ENCODE measurements at regions not wholly inside any gene's neighbourhood (a gene's known extent, or its start where the extent isn't known, plus 50 kb on each side); places are given as distances from the start of the nearest gene placed in this dataset.
"Not testable (repeated sequence)": the region's sequence is repeated elsewhere in the genome, so short reads cannot be mapped to it uniquely, and the experiment has no call there.

GRCh38 chr1:148366136-148366753 is 116.9 kb downstream of the PPIAL4G start:
- not testable (repeated sequence) for H3K9me3 ChIP-seq (ENCODE audit: control insufficient read depth, insufficient read depth, low read length); H3K36me3 ChIP-seq (ENCODE audit: control insufficient read depth, insufficient read depth, low read length); H3K4me1 ChIP-seq (ENCODE audit: control insufficient read depth, insufficient read depth, low read length); H3K27me3 ChIP-seq (ENCODE audit: control insufficient read depth, insufficient read depth, low read length); H3K4me3 ChIP-seq (ENCODE audit: low read depth, low read length); H3K9ac ChIP-seq (ENCODE audit: low read depth, low read length)

DNA sequence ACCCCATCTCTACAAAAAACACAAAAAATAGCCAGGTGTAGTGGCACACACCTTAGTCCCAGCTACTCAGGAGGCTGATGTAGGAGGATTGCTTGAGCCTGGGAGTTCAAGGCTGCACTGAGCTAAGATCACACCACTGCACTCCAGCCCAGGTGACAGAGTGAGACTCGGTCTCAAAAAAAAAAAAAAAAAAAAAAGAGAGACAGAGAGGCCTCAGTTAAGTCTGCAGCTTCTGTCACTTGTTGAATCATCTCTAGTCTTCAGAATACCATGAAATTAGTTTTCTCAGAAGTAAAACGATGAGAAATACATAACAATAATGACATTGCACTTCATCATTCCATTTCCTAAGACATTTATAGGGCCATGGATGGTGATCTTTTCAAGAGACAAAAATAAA is 118.0 kb downstream of the PPIAL4G start:
- not testable (repeated sequence) for H3K36me3 ChIP-seq (ENCODE audit: control insufficient read depth, insufficient read depth, low read length); H3K4me3 ChIP-seq (ENCODE audit: low read depth, low read length); H3K4me1 ChIP-seq (ENCODE audit: control insufficient read depth, insufficient read depth, low read length); H3K9ac ChIP-seq (ENCODE audit: low read depth, low read length); H3K9me3 ChIP-seq (ENCODE audit: control insufficient read depth, insufficient read depth, low read length)
- peaks cover 14% of the 10 kb centered on the region for H3K27me3 ChIP-seq (ENCODE audit: control insufficient read depth, insufficient read depth, low read length)

GRCh38 chr1:148363979-148364378 is 119.1 kb downstream of the PPIAL4G start:
- H3K27me3 ChIP-seq (ENCODE audit: control insufficient read depth, insufficient read depth, low read length): peaks cover 14% of the 10 kb centered on the region

GRCh38 chr1:148363439-148363810 is 119.7 kb downstream of the PPIAL4G start:
- H3K36me3 ChIP-seq (ENCODE audit: control insufficient read depth, insufficient read depth, low read length): no peaks in the 10 kb centered on the region
- peaks cover 14% of the 10 kb centered on the region for H3K27me3 ChIP-seq (ENCODE audit: control insufficient read depth, insufficient read depth, low read length)
- peak overlapping the region; percentile 76 for H3K4me3 ChIP-seq (ENCODE audit: low read depth, low read length)
- H3K4me1 ChIP-seq (ENCODE audit: control insufficient read depth, insufficient read depth, low read length): no peaks in the 10 kb centered on the region
- no peak overlapping the region for H3K9ac ChIP-seq (ENCODE audit: low read depth, low read length)
- H3K9me3 ChIP-seq (ENCODE audit: control insufficient read depth, insufficient read depth, low read length): no peaks in the 10 kb centered on the region

More at GRCh38 chr1:148363979-148364378, 119.1 kb downstream of the PPIAL4G start:
- not testable (repeated sequence) for H3K4me1 ChIP-seq (ENCODE audit: control insufficient read depth, insufficient read depth, low read length); H3K36me3 ChIP-seq (ENCODE audit: control insufficient read depth, insufficient read depth, low read length); H3K9ac ChIP-seq (ENCODE audit: low read depth, low read length); H3K9me3 ChIP-seq (ENCODE audit: control insufficient read depth, insufficient read depth, low read length); H3K4me3 ChIP-seq (ENCODE audit: low read depth, low read length)

DNA sequence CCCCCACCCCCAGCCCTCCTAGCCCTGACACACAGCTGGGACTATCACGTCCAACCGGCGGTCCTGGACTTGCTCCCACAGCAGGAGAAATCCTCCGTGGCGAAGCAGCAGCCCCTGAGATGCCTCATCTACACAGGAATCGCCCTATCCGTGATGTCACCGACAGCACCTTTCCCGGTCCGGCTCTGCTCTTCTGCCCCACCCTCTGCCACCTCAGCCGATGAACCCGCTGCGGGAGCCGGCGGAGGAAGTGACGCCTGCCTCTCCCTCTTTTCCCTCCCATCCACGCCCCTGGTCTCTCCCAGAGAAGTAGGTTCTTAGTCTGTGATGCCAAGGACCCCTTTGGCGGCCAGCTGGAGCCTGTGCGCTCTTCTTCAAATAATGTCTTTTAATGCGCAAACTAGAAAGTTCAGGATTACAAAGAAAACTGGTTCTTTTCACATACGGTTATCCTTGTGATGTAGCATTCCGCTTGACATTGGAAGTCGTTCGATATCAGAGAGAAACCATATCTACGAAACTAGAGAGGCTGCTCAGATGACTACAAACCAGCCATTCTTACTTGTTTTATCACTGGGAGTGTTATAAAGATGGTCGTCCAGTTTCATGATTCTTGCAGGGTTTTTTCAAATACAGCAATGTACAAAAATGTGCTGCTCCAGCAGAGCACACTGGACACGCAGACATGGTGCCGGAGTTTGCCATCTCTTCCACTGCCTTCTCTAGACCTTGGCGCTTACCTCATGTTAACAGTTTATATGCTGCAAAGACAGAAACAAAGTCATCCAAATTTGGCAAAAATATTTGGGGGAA is 120.3 kb downstream of the PPIAL4G start:
- Histone ChIP-seq H3K4me3 (ENCODE audit: low read depth, low read length) (peak overlapping the region; percentile 76), H3K27me3 (ENCODE audit: control insufficient read depth, insufficient read depth, low read length) (peaks cover 14% of the 10 kb centered on the region), H3K36me3 (ENCODE audit: control insufficient read depth, insufficient read depth, low read length) (no peaks in the 10 kb centered on the region), H3K9ac (ENCODE audit: low read depth, low read length) (no peak overlapping the region), H3K9me3 (ENCODE audit: control insufficient read depth, insufficient read depth, low read length) (no peaks in the 10 kb centered on the region), H3K4me1 (ENCODE audit: control insufficient read depth, insufficient read depth, low read length) (no peaks in the 10 kb centered on the region)

DNA sequence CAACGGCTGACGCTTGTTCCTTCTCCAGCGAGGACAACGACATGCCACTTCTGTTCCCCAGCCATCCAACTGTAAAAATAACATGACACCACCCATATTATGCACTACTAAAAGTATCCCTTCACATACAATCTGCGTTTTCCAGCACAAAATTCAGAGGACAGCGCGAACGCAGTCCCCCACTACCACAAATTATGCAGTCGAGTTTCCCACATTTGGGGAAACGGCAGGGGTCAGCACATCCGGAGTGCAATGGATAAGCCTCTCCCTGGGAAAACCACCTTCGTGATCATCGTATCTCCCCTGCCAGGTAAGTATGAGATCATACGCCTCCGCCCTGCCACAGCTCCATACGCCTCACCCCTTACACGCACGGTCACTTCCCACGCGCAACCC is 120.9 kb downstream of the PPIAL4G start:
- no peaks in the 10 kb centered on the region for H3K4me1 ChIP-seq (ENCODE audit: control insufficient read depth, insufficient read depth, low read length)
- no peak overlapping the region for H3K9ac ChIP-seq (ENCODE audit: low read depth, low read length)
- H3K4me3 ChIP-seq (ENCODE audit: low read depth, low read length): peak overlapping the region; percentile 76
- H3K27me3 ChIP-seq (ENCODE audit: control insufficient read depth, insufficient read depth, low read length): peaks cover 14% of the 10 kb centered on the region
- H3K9me3 ChIP-seq (ENCODE audit: control insufficient read depth, insufficient read depth, low read length): no peaks in the 10 kb centered on the region
- H3K36me3 ChIP-seq (ENCODE audit: control insufficient read depth, insufficient read depth, low read length): no peaks in the 10 kb centered on the region

DNA sequence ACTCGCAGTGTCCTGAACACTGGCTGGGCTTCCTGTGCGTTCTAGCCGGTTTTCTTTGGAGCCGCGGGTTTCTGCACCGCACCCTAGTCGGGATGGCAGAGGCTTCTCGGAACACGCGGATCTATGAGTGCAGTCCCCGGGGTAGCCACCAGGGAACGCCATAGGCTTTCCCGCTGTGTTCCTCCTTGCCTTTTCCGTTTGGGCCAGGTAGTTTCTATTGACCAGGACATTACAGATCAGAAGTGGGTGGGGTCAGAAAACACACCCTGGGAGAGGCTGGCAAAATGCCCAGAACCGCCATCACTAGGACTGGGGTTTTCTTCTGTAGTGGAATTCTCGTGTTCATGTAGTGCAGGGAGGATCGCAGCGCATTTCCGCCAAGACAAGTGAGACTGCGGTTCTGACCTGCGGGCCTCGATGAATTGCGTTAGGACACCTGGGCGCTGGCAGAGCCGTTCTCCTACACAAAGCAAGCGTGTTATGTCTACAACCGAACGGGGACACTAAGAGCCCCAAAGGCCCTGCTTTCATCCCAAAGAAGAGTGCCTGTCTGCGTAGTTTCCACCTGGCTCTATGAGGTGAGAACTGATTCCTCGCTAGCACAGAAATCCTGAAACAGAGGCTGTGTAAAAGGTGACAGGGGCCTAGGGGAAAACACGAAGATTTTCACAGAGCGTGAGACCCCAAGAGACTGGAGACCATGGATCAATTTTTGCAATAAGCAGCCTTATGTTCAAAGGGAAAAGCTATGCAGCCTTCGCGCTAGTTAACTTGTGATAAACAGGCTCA is 121.5 kb downstream of the PPIAL4G start:
- not testable (repeated sequence) for H3K9ac ChIP-seq (ENCODE audit: low read depth, low read length); H3K9me3 ChIP-seq (ENCODE audit: control insufficient read depth, insufficient read depth, low read length); H3K36me3 ChIP-seq (ENCODE audit: control insufficient read depth, insufficient read depth, low read length); H3K4me1 ChIP-seq (ENCODE audit: control insufficient read depth, insufficient read depth, low read length)
- peaks cover 14% of the 10 kb centered on the region for H3K27me3 ChIP-seq (ENCODE audit: control insufficient read depth, insufficient read depth, low read length)
- H3K4me3 ChIP-seq (ENCODE audit: low read depth, low read length): peak overlapping the region; percentile 76

DNA sequence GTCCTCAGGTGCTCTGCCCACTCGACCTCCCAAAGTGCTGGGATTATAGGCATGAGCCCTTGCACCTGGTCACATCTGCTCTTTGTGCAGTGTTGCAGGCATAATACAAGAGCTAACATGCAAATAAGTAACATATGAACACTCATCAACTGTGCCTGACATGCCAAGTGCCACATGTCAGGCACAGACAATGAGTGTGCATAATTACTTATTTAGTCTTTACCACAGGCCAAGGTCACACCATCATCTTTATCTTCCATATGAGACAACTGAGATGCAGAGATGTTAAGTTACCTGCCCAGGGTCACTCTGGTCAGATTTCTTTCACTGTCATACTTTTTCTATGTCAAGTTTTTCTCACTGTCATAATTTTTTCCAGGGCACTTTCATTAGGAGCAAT is 126.1 kb downstream of the PPIAL4G start:
- Histone ChIP-seq H3K27me3 (ENCODE audit: control insufficient read depth, insufficient read depth, low read length) (peaks cover 40% of the 10 kb centered on the region), H3K36me3 (ENCODE audit: control insufficient read depth, insufficient read depth, low read length) (no peaks in the 10 kb centered on the region), H3K4me1 (ENCODE audit: control insufficient read depth, insufficient read depth, low read length) (no peaks in the 10 kb centered on the region), H3K9ac (ENCODE audit: low read depth, low read length) (no peak overlapping the region), H3K4me3 (ENCODE audit: low read depth, low read length) (no peak overlapping the region), H3K9me3 (ENCODE audit: control insufficient read depth, insufficient read depth, low read length) (no peaks in the 10 kb centered on the region)

- no peaks in the 10 kb centered on the region for H3K4me1 ChIP-seq (ENCODE audit: control insufficient read depth, insufficient read depth, low read length)
- H3K9me3 ChIP-seq (ENCODE audit: control insufficient read depth, insufficient read depth, low read length): no peaks in the 10 kb centered on the region
- no peak overlapping the region for H3K4me3 ChIP-seq (ENCODE audit: low read depth, low read length)
- no peaks in the 10 kb centered on the region for H3K36me3 ChIP-seq (ENCODE audit: control insufficient read depth, insufficient read depth, low read length)
- no peak overlapping the region for H3K9ac ChIP-seq (ENCODE audit: low read depth, low read length)
- peaks cover 42% of the 10 kb centered on the region for H3K27me3 ChIP-seq (ENCODE audit: control insufficient read depth, insufficient read depth, low read length)
These were observed 127.1 kb downstream of the PPIAL4G start for GRCh38 chr1:148355976-148356375.

DNA sequence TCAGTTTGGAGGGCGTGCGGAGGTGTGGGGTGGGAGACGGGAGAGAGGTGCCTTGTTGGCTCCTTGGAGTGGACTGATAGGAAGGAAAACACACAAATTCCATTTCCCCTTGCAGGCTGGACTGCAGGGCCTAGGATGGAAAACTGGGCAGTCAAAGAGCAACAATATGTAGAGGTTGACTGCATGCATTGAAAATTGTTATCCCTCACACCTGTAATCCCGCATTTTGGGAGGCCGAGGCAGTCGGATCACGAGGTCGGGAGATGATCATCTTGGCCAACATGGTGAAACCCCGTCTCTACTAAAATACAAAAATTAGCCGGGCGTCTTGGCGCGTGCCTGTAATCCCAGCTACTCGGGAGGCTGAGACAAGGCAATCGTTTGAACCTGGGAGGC is 128.2 kb downstream of the PPIAL4G start:
- Histone ChIP-seq H3K36me3 (ENCODE audit: control insufficient read depth, insufficient read depth, low read length) (no peaks in the 10 kb centered on the region), H3K9ac (ENCODE audit: low read depth, low read length) (no peak overlapping the region), H3K4me1 (ENCODE audit: control insufficient read depth, insufficient read depth, low read length) (no peaks in the 10 kb centered on the region), H3K27me3 (ENCODE audit: control insufficient read depth, insufficient read depth, low read length) (peaks cover 45% of the 10 kb centered on the region), H3K9me3 (ENCODE audit: control insufficient read depth, insufficient read depth, low read length) (no peaks in the 10 kb centered on the region), H3K4me3 (ENCODE audit: low read depth, low read length) (peak overlapping the region; percentile 56)

DNA sequence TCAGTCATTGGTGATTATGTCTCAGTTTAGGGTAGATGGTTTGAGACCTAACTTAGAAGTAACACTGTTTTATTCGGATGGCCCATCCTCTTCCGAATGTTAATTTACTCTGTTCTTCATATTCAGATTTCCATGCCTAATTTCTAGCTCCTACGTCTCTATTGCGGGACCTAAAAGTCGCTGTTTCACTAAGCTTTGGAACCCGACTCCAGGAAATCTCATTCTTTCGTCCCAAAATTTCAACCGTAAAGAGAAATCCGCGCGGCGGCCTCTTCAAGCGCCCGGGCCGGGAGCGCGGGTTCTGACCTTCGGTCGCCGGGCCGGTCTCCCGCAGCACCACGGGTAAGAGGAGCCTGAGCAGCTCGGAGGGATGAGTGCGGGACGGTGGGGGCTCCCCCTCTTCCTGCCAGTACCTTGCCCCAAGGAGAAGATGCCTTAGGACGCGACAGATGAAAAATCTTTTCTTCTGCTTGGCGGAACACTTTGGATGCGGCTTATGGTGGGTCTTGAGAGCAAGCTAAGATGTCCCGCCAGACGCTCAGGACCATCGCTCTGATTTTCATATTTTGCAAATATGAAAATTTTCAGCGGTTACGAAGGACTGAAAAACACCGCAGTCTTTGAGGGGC is 128.7 kb downstream of the PPIAL4G start:
- H3K9ac ChIP-seq (ENCODE audit: low read depth, low read length): peak overlapping the region; percentile 60
- H3K36me3 ChIP-seq (ENCODE audit: control insufficient read depth, insufficient read depth, low read length): no peaks in the 10 kb centered on the region
- peak overlapping the region; percentile 56 for H3K4me3 ChIP-seq (ENCODE audit: low read depth, low read length)
- H3K27me3 ChIP-seq (ENCODE audit: control insufficient read depth, insufficient read depth, low read length): peaks cover 45% of the 10 kb centered on the region
- no peaks in the 10 kb centered on the region for H3K9me3 ChIP-seq (ENCODE audit: control insufficient read depth, insufficient read depth, low read length)
- H3K4me1 ChIP-seq (ENCODE audit: control insufficient read depth, insufficient read depth, low read length): no peaks in the 10 kb centered on the region
